ENCODE measurements at regions not wholly inside any gene's neighbourhood (a gene's known extent, or its start where the extent isn't known, plus 50 kb on each side); places are given as distances from the start of the nearest gene placed in this dataset.

- Histone ChIP-seq H3K27ac (ENCODE audit: low read depth in 2 of 2, low read length in 2 of 2) (no peak overlapping the region), H3K9me3 (ENCODE audit: control insufficient read depth in 2 of 2, low read length in 2 of 2) (no peaks in the 10 kb centered on the region), H3K27me3 (ENCODE audit: control insufficient read depth in 2 of 2, insufficient read depth in 2 of 2, low read length in 2 of 2) (no peaks in the 10 kb centered on the region), H3K4me1 (ENCODE audit: control insufficient read depth in 2 of 2, insufficient read depth in 2 of 2, low read length in 2 of 2) (peaks cover 0 to 3% of the 10 kb centered on the region in 2 donors), H3K4me3 (ENCODE audit: low read length in 2 of 2) (no peak overlapping the region), H3K9ac (ENCODE audit: low read depth in 1 of 2, low read length in 2 of 2) (no peak overlapping the region), H3K36me3 (ENCODE audit: control insufficient read depth in 2 of 2, insufficient read depth in 2 of 2, low read length in 2 of 2) (no peaks in the 10 kb centered on the region)
Measured at GRCh38 chr13:34469196-34469986, 472.7 kb upstream of the NBEA start.

- Histone ChIP-seq H3K27me3 (ENCODE audit: control insufficient read depth in 2 of 2, insufficient read depth in 2 of 2, low read length in 2 of 2) (no peaks in the 10 kb centered on the region), H3K9ac (ENCODE audit: low read depth in 1 of 2, low read length in 2 of 2) (no peak overlapping the region), H3K27ac (ENCODE audit: low read depth in 2 of 2, low read length in 2 of 2) (no peak overlapping the region)
Measured at GRCh38 chr13:34474187-34474868, 467.7 kb upstream of the NBEA start.

GRCh38 chr13:34478376-34478775 is 463.7 kb upstream of the NBEA start:
- Histone ChIP-seq H3K9me3 (ENCODE audit: control insufficient read depth in 2 of 2, low read length in 2 of 2) (no peaks in the 10 kb centered on the region), H3K4me1 (ENCODE audit: control insufficient read depth in 2 of 2, insufficient read depth in 2 of 2, low read length in 2 of 2) (no peaks in the 10 kb centered on the region), H3K4me3 (ENCODE audit: low read length in 2 of 2) (no peak overlapping the region), H3K9ac (ENCODE audit: low read depth in 1 of 2, low read length in 2 of 2) (no peak overlapping the region), H3K36me3 (ENCODE audit: control insufficient read depth in 2 of 2, insufficient read depth in 2 of 2, low read length in 2 of 2) (no peaks in the 10 kb centered on the region), H3K27me3 (ENCODE audit: control insufficient read depth in 2 of 2, insufficient read depth in 2 of 2, low read length in 2 of 2) (no peaks in the 10 kb centered on the region), H3K27ac (ENCODE audit: low read depth in 2 of 2, low read length in 2 of 2) (no peak overlapping the region)

More at GRCh38 chr13:34474187-34474868, 467.7 kb upstream of the NBEA start:
- no peak overlapping the region for H3K4me3 ChIP-seq (ENCODE audit: low read length in 2 of 2)
- H3K9me3 ChIP-seq (ENCODE audit: control insufficient read depth in 2 of 2, low read length in 2 of 2), result no peaks in the 10 kb centered on the region
- peaks cover 0 to 1% of the 10 kb centered on the region in 2 donors for H3K4me1 ChIP-seq (ENCODE audit: control insufficient read depth in 2 of 2, insufficient read depth in 2 of 2, low read length in 2 of 2)
- no peaks in the 10 kb centered on the region for H3K36me3 ChIP-seq (ENCODE audit: control insufficient read depth in 2 of 2, insufficient read depth in 2 of 2, low read length in 2 of 2)

GRCh38 chr13:34502011-34502410 is 440.1 kb upstream of the NBEA start:
- H3K27ac ChIP-seq (ENCODE audit: low read depth in 2 of 2, low read length in 2 of 2), result no peak overlapping the region
- no peaks in the 10 kb centered on the region for H3K27me3 ChIP-seq (ENCODE audit: control insufficient read depth in 2 of 2, insufficient read depth in 2 of 2, low read length in 2 of 2)
- no peaks in the 10 kb centered on the region for H3K9me3 ChIP-seq (ENCODE audit: control insufficient read depth in 2 of 2, low read length in 2 of 2)
- H3K36me3 ChIP-seq (ENCODE audit: control insufficient read depth in 2 of 2, insufficient read depth in 2 of 2, low read length in 2 of 2), result no peaks in the 10 kb centered on the region
- H3K9ac ChIP-seq (ENCODE audit: low read depth in 1 of 2, low read length in 2 of 2), result no peak overlapping the region
- H3K4me1 ChIP-seq (ENCODE audit: control insufficient read depth in 2 of 2, insufficient read depth in 2 of 2, low read length in 2 of 2), result no peaks in the 10 kb centered on the region
- H3K4me3 ChIP-seq (ENCODE audit: low read length in 2 of 2), result no peak overlapping the region

GRCh38 chr13:34502621-34503020 is 439.4 kb upstream of the NBEA start:
- Histone ChIP-seq H3K4me3 (ENCODE audit: low read length in 2 of 2) (no peak overlapping the region), H3K9ac (ENCODE audit: low read depth in 1 of 2, low read length in 2 of 2) (no peak overlapping the region), H3K36me3 (ENCODE audit: control insufficient read depth in 2 of 2, insufficient read depth in 2 of 2, low read length in 2 of 2) (no peaks in the 10 kb centered on the region), H3K27me3 (ENCODE audit: control insufficient read depth in 2 of 2, insufficient read depth in 2 of 2, low read length in 2 of 2) (no peaks in the 10 kb centered on the region), H3K4me1 (ENCODE audit: control insufficient read depth in 2 of 2, insufficient read depth in 2 of 2, low read length in 2 of 2) (no peaks in the 10 kb centered on the region), H3K27ac (ENCODE audit: low read depth in 2 of 2, low read length in 2 of 2) (no peak overlapping the region), H3K9me3 (ENCODE audit: control insufficient read depth in 2 of 2, low read length in 2 of 2) (no peaks in the 10 kb centered on the region)

- no peaks in the 10 kb centered on the region for H3K4me1 ChIP-seq (ENCODE audit: control insufficient read depth in 2 of 2, insufficient read depth in 2 of 2, low read length in 2 of 2)
Measured at GRCh38 chr13:34506796-34507195, 435.3 kb upstream of the NBEA start.

GRCh38 chr13:34507630-34508029 is 434.4 kb upstream of the NBEA start:
- no peaks in the 10 kb centered on the region for H3K4me1 ChIP-seq (ENCODE audit: control insufficient read depth in 2 of 2, insufficient read depth in 2 of 2, low read length in 2 of 2)

More at GRCh38 chr13:34506796-34507195, 435.3 kb upstream of the NBEA start:
- no peak overlapping the region for H3K9ac ChIP-seq (ENCODE audit: low read depth in 1 of 2, low read length in 2 of 2)
- H3K9me3 ChIP-seq (ENCODE audit: control insufficient read depth in 2 of 2, low read length in 2 of 2), result no peaks in the 10 kb centered on the region
- no peak overlapping the region for H3K27ac ChIP-seq (ENCODE audit: low read depth in 2 of 2, low read length in 2 of 2)
- no peaks in the 10 kb centered on the region for H3K36me3 ChIP-seq (ENCODE audit: control insufficient read depth in 2 of 2, insufficient read depth in 2 of 2, low read length in 2 of 2)
- no peak overlapping the region for H3K4me3 ChIP-seq (ENCODE audit: low read length in 2 of 2)
- no peaks in the 10 kb centered on the region for H3K27me3 ChIP-seq (ENCODE audit: control insufficient read depth in 2 of 2, insufficient read depth in 2 of 2, low read length in 2 of 2)

GRCh38 chr13:34512817-34513216 is 429.3 kb upstream of the NBEA start:
- Histone ChIP-seq H3K36me3 (ENCODE audit: control insufficient read depth in 2 of 2, insufficient read depth in 2 of 2, low read length in 2 of 2) (no peaks in the 10 kb centered on the region), H3K4me1 (ENCODE audit: control insufficient read depth in 2 of 2, insufficient read depth in 2 of 2, low read length in 2 of 2) (no peaks in the 10 kb centered on the region), H3K4me3 (ENCODE audit: low read length in 2 of 2) (no peak overlapping the region), H3K9me3 (ENCODE audit: control insufficient read depth in 2 of 2, low read length in 2 of 2) (no peaks in the 10 kb centered on the region), H3K27ac (ENCODE audit: low read depth in 2 of 2, low read length in 2 of 2) (no peak overlapping the region), H3K9ac (ENCODE audit: low read depth in 1 of 2, low read length in 2 of 2) (no peak overlapping the region), H3K27me3 (ENCODE audit: control insufficient read depth in 2 of 2, insufficient read depth in 2 of 2, low read length in 2 of 2) (no peaks in the 10 kb centered on the region)

More at GRCh38 chr13:34507630-34508029, 434.4 kb upstream of the NBEA start:
- Histone ChIP-seq H3K9me3 (ENCODE audit: control insufficient read depth in 2 of 2, low read length in 2 of 2) (no peaks in the 10 kb centered on the region), H3K9ac (ENCODE audit: low read depth in 1 of 2, low read length in 2 of 2) (no peak overlapping the region), H3K27me3 (ENCODE audit: control insufficient read depth in 2 of 2, insufficient read depth in 2 of 2, low read length in 2 of 2) (no peaks in the 10 kb centered on the region), H3K27ac (ENCODE audit: low read depth in 2 of 2, low read length in 2 of 2) (no peak overlapping the region), H3K4me3 (ENCODE audit: low read length in 2 of 2) (no peak overlapping the region), H3K36me3 (ENCODE audit: control insufficient read depth in 2 of 2, insufficient read depth in 2 of 2, low read length in 2 of 2) (no peaks in the 10 kb centered on the region)

GRCh38 chr13:34513526-34513925 is 428.5 kb upstream of the NBEA start:
- no peaks in the 10 kb centered on the region for H3K27me3 ChIP-seq (ENCODE audit: control insufficient read depth in 2 of 2, insufficient read depth in 2 of 2, low read length in 2 of 2)
- H3K4me3 ChIP-seq (ENCODE audit: low read length in 2 of 2), result no peak overlapping the region
- H3K9me3 ChIP-seq (ENCODE audit: control insufficient read depth in 2 of 2, low read length in 2 of 2), result no peaks in the 10 kb centered on the region
- no peaks in the 10 kb centered on the region for H3K36me3 ChIP-seq (ENCODE audit: control insufficient read depth in 2 of 2, insufficient read depth in 2 of 2, low read length in 2 of 2)
- no peaks in the 10 kb centered on the region for H3K4me1 ChIP-seq (ENCODE audit: control insufficient read depth in 2 of 2, insufficient read depth in 2 of 2, low read length in 2 of 2)
- H3K9ac ChIP-seq (ENCODE audit: low read depth in 1 of 2, low read length in 2 of 2), result no peak overlapping the region
- no peak overlapping the region for H3K27ac ChIP-seq (ENCODE audit: low read depth in 2 of 2, low read length in 2 of 2)

- Histone ChIP-seq H3K27me3 (ENCODE audit: control insufficient read depth in 2 of 2, insufficient read depth in 2 of 2, low read length in 2 of 2) (no peaks in the 10 kb centered on the region), H3K4me1 (ENCODE audit: control insufficient read depth in 2 of 2, insufficient read depth in 2 of 2, low read length in 2 of 2) (no peaks in the 10 kb centered on the region), H3K36me3 (ENCODE audit: control insufficient read depth in 2 of 2, insufficient read depth in 2 of 2, low read length in 2 of 2) (no peaks in the 10 kb centered on the region), H3K27ac (ENCODE audit: low read depth in 2 of 2, low read length in 2 of 2) (no peak overlapping the region), H3K9ac (ENCODE audit: low read depth in 1 of 2, low read length in 2 of 2) (no peak overlapping the region), H3K4me3 (ENCODE audit: low read length in 2 of 2) (no peak overlapping the region), H3K9me3 (ENCODE audit: control insufficient read depth in 2 of 2, low read length in 2 of 2) (no peaks in the 10 kb centered on the region)
Measured at GRCh38 chr13:34515201-34515600, 426.9 kb upstream of the NBEA start.

Data from mucosa of rectum (tissue), 2 donors.